ENCODE measurements at regions not wholly inside any gene's neighbourhood (a gene's known extent, or its start where the extent isn't known, plus 50 kb on each side); places are given as distances from the start of the nearest gene placed in this dataset.
"Not testable (repeated sequence)": the region's sequence is repeated elsewhere in the genome, so short reads cannot be mapped to it uniquely, and the experiment has no call there.

DNA sequence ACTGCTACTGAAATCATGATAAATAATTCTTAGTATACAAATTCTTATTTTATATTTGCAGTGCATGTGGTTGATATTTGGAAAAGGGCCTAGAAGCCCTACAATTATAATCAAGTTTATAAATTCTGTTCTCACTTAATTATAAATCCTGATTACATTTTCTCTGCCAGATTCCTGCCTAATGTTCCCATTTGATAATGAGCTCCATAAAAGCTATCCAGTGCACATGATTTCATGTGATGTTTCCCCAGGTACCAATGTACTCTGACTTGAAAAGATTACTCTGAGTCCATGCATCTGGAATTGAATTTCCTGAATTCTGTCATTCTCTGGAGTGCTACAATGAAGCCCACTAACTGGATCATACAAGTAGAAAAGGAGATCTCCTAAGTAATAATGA, 292.2 kb downstream of the FRK start:
- H3K9me3 ChIP-seq (ENCODE audit: control insufficient read depth, insufficient read depth, low read length), result no peaks in the 10 kb centered on the region
- no peaks in the 10 kb centered on the region for H3K4me1 ChIP-seq (ENCODE audit: insufficient read depth, low read length)
- no peak overlapping the region for H3K9ac ChIP-seq (ENCODE audit: low read depth, low read length)
- no peaks in the 10 kb centered on the region for H3K36me3 ChIP-seq (ENCODE audit: insufficient read depth, low read length)

DNA sequence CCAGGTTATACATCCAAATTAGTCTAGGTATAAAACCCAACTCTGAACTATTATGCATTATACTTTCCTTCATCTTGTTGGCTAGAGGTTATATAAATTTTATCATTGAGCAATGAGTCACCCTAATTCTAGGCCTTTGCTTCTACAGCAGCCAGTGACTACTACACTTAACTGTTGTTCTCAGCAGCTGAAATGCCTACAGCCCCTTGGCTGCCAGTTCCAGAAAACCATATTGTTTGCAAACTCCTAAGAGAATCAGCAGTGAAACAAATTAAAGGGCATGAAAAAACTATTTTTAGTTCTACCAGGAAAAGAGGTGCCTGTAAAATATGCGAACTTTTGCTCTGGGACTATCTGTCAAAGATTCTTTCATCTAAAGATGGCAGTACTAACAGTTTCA, 292.8 kb downstream of the FRK start:
- no peaks in the 10 kb centered on the region for H3K9me3 ChIP-seq (ENCODE audit: control insufficient read depth, insufficient read depth, low read length)
- H3K4me1 ChIP-seq (ENCODE audit: insufficient read depth, low read length), result no peaks in the 10 kb centered on the region
- no peak overlapping the region for H3K9ac ChIP-seq (ENCODE audit: low read depth, low read length)
- H3K36me3 ChIP-seq (ENCODE audit: insufficient read depth, low read length), result no peaks in the 10 kb centered on the region

DNA sequence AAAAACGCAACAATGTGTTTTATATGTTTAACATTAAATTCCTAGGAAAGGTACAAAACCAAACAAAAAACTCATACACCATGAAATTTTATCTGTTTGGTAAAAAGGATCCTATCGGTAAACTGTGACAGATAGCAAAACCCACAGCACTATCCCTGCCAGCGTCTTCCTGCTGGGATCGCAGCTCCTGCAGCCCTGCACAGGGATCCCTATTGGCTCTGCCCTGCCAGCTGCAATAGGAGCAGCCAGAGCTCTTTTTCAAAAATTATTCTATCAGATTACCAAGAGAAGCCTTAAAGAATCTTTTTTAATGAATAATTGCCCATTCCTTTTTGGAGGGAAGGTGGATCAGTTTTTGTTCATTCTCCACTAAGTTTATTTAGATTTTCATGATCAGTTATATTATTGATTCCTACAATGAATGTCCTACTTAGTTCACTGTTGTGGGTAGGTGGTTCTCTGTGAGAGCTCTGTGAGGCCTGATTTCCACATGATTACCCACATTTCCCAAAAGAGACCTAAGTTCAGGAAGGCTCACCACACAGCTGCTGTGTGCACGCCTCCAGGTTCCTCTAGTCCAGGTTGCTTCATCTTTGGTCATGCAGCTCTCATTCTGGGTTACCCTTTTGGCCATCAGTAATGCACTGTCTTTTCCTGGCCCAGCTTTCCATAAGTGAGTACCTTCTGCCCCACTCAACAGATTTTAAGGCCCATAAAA, 293.8 kb downstream of the FRK start:
- H3K4me1 ChIP-seq (ENCODE audit: insufficient read depth, low read length), result no peaks in the 10 kb centered on the region
- no peak overlapping the region for H3K9ac ChIP-seq (ENCODE audit: low read depth, low read length)
- no peaks in the 10 kb centered on the region for H3K9me3 ChIP-seq (ENCODE audit: control insufficient read depth, insufficient read depth, low read length)
- H3K36me3 ChIP-seq (ENCODE audit: insufficient read depth, low read length), result no peaks in the 10 kb centered on the region

DNA sequence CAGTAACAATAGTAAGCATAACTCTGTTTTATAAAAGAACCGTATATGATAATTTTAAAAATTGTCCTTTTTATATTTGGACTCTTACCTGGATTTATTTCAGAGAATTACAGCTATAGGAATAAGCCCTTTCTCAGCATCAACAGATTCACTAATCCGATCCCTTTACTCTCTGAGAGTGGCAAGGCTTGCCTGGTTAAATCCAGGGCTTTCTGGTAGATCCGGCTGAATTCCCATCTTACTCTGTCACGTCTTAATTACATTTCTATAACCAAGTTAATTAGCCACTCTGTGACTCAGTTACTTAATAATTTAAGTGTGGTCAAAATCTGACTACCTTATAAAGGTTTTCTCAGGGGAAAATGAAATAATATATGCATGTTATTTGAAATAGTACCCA, 294.7 kb downstream of the FRK start:
- no peaks in the 10 kb centered on the region for H3K36me3 ChIP-seq (ENCODE audit: insufficient read depth, low read length)
- H3K4me1 ChIP-seq (ENCODE audit: insufficient read depth, low read length), result no peaks in the 10 kb centered on the region
- no peak overlapping the region for H3K9ac ChIP-seq (ENCODE audit: low read depth, low read length)
- H3K9me3 ChIP-seq (ENCODE audit: control insufficient read depth, insufficient read depth, low read length), result no peaks in the 10 kb centered on the region

DNA sequence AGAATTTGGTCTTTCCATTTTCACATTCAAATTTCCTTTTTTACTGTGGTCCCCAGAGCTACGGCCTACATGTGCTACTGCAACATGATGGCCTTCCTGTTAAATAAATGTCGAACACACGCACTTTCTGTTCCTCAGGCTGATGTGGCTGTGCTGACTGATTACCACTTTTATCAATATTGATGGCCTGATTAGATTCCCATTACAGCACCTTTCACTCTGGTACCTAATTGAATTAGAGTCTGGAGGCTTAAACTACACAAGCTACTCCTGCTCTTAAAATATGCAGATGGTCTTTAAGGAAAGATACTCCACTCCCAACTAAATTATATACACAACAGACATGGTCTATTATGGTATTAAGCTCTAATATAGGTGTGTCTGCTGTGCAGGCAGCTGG, 301.6 kb downstream of the FRK start:
- H3K36me3 ChIP-seq (ENCODE audit: insufficient read depth, low read length), result no peaks in the 10 kb centered on the region
- no peaks in the 10 kb centered on the region for H3K9me3 ChIP-seq (ENCODE audit: control insufficient read depth, insufficient read depth, low read length)
- H3K9ac ChIP-seq (ENCODE audit: low read depth, low read length), result no peak overlapping the region
- no peaks in the 10 kb centered on the region for H3K4me1 ChIP-seq (ENCODE audit: insufficient read depth, low read length)

DNA sequence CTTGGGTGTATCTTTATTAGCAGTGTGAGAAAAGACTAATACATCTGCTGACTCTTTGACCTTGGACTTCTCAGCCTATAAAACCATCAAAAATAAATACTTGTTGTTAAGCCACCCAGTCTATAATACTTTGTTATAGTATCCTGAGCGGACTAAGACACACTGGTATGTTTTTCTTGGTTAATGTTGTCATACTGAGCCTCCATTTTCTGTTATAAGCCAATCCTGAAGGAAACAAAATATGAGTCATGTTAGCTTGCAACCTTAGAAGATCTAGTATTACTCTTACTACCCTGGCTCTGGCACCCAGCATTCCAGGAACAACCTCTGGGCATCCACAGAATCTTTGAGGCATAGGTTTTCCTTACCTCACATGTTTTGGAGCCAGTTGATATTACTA, 307.2 kb downstream of the FRK start:
- Histone ChIP-seq H3K9ac (ENCODE audit: low read depth, low read length) (no peak overlapping the region), H3K4me1 (ENCODE audit: insufficient read depth, low read length) (no peaks in the 10 kb centered on the region), H3K36me3 (ENCODE audit: insufficient read depth, low read length) (no peaks in the 10 kb centered on the region), H3K9me3 (ENCODE audit: control insufficient read depth, insufficient read depth, low read length) (no peaks in the 10 kb centered on the region)

DNA sequence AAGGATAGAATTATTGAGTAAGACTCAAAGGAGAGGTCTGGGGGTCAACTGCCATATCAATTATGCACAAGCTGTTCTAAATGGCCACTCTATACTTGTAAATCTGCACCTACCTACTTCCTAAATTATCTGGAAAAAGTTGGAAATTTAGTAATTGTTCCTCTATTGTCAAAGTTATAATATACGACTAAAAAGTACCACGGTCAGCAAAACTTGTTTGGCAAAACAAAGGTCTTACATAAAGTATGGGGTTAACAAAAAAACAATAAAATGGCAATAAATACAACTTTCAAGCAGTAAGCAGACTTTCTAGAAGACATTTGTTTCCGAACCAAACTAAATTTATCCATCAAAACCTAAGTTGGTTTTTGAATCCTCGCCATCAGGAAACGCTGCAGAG, 309.7 kb downstream of the FRK start:
- Histone ChIP-seq H3K4me1 (ENCODE audit: insufficient read depth, low read length) (no peaks in the 10 kb centered on the region), H3K9ac (ENCODE audit: low read depth, low read length) (no peak overlapping the region), H3K9me3 (ENCODE audit: control insufficient read depth, insufficient read depth, low read length) (no peaks in the 10 kb centered on the region), H3K36me3 (ENCODE audit: insufficient read depth, low read length) (no peaks in the 10 kb centered on the region)

DNA sequence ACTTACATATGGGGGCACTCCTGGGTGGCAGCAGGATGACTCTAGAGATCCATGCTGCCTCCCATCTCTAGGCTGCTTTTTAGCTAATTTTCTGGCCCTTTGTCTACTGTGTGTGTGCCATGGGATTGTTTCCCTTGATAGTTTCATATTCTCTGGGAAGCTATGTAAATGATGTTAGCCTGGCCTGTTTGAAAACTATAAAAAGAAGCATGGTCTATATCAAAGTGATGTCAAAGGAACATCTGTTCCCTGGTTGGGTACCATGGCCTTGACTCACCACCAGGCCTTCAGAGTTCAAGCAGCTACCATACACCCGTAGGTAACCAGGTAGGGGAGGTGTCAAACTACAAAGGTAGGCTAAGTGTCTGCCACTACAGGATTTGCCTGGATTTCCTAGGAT, 310.4 kb downstream of the FRK start:
- H3K36me3 ChIP-seq (ENCODE audit: insufficient read depth, low read length), result no peaks in the 10 kb centered on the region

DNA sequence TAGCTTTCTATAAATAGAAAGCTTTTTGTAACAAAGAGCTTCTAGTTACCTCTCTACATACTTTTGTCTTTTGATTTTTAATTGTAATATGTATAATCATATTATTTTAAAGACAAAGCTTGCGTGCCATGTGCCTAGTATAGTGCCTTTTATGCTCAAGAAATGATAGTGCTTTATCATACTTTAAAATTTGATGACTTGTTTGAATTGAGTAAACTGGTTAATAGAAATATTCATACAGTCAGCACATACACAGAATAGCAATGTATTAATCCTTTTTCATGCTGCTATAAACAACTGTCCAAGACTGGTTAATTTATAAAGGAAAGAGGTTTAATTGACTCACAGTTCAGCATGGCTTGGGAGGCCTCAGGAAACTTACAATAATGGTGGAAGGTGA, 313.0 kb downstream of the FRK start:
- no peak overlapping the region for H3K9ac ChIP-seq (ENCODE audit: low read depth, low read length)
- H3K36me3 ChIP-seq (ENCODE audit: insufficient read depth, low read length), result no peaks in the 10 kb centered on the region
- no peaks in the 10 kb centered on the region for H3K4me1 ChIP-seq (ENCODE audit: insufficient read depth, low read length)

More for the DNA sequence above, 310.4 kb downstream of the FRK start:
- Histone ChIP-seq H3K9ac (ENCODE audit: low read depth, low read length) (no peak overlapping the region), H3K9me3 (ENCODE audit: control insufficient read depth, insufficient read depth, low read length) (no peaks in the 10 kb centered on the region), H3K4me1 (ENCODE audit: insufficient read depth, low read length) (no peaks in the 10 kb centered on the region)

DNA sequence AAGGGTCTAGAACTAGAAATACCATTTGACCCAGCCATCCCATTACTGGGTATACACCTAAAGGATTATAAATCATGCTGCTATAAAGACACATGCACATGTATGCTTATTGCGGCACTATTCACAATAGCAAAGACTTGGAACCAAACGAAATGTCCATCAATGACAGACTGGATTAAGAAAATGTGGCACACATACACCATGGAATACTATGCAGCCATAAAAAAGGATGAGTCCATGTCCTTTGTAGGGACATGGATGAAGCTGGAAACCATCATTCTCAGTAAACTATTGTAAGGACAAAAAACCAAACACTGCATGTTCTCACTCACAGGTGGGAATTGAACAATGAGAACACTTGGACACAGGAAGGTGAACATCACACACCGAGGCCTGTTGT, 314.1 kb downstream of the FRK start:
- H3K4me1 ChIP-seq (ENCODE audit: insufficient read depth, low read length); H3K36me3 ChIP-seq (ENCODE audit: insufficient read depth, low read length); H3K9me3 ChIP-seq (ENCODE audit: control insufficient read depth, insufficient read depth, low read length); H3K9ac ChIP-seq (ENCODE audit: low read depth, low read length): not testable (repeated sequence)

More for the DNA sequence above, 313.0 kb downstream of the FRK start:
- no peaks in the 10 kb centered on the region for H3K9me3 ChIP-seq (ENCODE audit: control insufficient read depth, insufficient read depth, low read length)

DNA sequence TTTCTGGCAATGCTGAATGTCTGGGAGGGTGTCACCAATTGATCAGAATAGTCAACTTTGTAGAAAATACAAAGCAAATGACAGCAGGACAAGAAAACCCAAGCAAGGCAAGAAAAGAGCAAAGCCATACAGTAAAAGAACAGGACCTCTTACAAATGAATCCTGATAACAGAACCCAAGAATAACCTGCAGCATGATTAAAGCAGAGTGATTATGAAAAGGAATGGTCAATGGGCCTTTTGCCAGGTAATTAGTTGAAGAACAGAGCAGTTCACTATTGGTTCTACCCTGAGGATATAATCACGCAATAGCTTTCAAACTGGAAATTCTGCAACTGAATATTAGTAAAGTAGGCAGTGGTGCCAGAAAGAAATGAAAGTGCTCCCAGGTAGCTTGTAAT, 319.8 kb downstream of the FRK start:
- Histone ChIP-seq H3K9me3 (ENCODE audit: control insufficient read depth, insufficient read depth, low read length) (no peaks in the 10 kb centered on the region), H3K9ac (ENCODE audit: low read depth, low read length) (no peak overlapping the region), H3K36me3 (ENCODE audit: insufficient read depth, low read length) (no peaks in the 10 kb centered on the region), H3K4me1 (ENCODE audit: insufficient read depth, low read length) (no peaks in the 10 kb centered on the region)

DNA sequence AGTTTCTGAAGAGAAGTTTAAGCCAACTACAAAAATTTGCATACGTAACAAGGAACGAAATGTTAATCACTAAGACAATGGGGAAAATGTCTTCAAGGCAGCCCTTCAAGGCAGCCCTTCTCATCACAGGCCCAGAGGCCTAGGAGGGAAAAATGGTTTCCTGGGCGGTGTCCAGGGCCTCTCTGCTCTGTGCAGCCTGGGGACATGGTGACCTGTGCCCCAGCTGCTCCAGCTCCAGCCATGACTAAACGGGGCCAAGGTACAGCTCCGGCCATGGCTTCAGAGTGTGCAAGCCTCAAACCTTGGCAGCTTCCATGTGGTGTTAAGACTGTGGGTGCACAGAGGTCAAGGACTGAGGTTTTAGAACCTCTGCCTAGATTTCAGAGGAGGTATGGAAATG, 325.1 kb downstream of the FRK start:
- H3K36me3 ChIP-seq (ENCODE audit: insufficient read depth, low read length), result no peaks in the 10 kb centered on the region
- peaks cover 4% of the 10 kb centered on the region; the same call in 1 of the 2 replicates for H3K9me3 ChIP-seq (ENCODE audit: control insufficient read depth, insufficient read depth, low read length)
- no peak overlapping the region for H3K9ac ChIP-seq (ENCODE audit: low read depth, low read length)
- no peaks in the 10 kb centered on the region for H3K4me1 ChIP-seq (ENCODE audit: insufficient read depth, low read length)

DNA sequence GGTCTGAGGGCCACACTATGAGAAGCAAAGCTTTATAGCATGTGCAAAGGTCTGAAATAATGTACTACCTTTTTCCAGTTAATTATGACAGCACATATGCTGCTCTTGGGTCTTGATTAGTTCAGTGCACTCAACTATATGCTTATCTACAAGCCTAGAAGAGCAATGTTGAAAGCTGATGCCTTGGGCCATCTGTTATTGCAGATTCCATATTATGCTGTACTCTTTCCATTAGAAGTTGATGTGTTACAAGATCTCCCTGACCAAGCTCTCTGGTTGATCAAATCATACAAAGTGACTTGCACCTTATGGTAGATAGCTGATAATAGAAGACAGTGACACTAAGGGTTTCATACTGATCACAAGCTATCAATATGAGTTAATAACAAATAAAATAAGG, 327.3 kb downstream of the FRK start:
- Histone ChIP-seq H3K4me1 (ENCODE audit: insufficient read depth, low read length) (no peaks in the 10 kb centered on the region), H3K9ac (ENCODE audit: low read depth, low read length) (no peak overlapping the region), H3K9me3 (ENCODE audit: control insufficient read depth, insufficient read depth, low read length) (peaks cover 4% of the 10 kb centered on the region; the same call in 1 of the 2 replicates), H3K36me3 (ENCODE audit: insufficient read depth, low read length) (no peaks in the 10 kb centered on the region)

DNA sequence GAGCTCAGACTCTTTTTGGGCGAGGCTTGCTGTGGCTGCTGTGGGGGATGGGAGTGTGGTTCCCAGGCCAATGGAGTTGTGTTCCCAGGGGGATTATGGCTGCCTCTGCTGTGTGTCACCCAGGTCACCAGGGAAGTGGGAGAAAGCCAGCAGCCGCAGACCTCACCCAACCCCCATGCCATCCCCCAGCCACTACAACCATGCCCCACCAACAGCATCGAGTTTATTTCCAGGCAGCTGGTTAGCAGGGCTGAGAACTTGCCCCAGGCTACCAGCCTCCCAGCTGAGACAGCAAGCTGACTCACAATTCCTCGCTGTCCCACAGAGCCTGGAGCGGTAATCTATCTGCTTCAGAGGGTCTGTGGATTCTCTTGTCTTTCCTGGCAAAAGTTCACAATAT, 331.7 kb downstream of the FRK start:
- Histone ChIP-seq H3K4me1 (ENCODE audit: insufficient read depth, low read length) (no peaks in the 10 kb centered on the region), H3K9me3 (ENCODE audit: control insufficient read depth, insufficient read depth, low read length) (no peaks in the 10 kb centered on the region), H3K9ac (ENCODE audit: low read depth, low read length) (no peak overlapping the region), H3K36me3 (ENCODE audit: insufficient read depth, low read length) (no peaks in the 10 kb centered on the region)

DNA sequence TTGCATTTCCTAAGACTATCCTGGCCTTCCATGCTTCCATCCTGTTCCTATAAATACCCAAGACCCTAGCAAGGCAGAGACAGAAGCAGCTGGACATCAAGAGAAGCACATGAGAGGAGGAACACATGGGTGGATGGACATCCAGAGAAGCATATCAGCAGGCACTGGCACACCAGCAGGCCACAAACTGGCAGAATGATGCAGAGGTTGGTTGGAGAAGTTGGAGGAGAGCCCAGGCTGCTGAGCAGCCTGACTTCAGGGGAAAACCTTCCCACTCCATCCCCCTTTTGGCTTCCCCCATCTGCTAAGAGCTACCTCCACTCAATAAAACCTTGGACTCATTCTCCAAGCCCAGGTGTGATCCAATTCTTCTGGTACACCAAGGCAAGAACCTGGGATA, 332.5 kb downstream of the FRK start:
- Histone ChIP-seq H3K4me1 (ENCODE audit: insufficient read depth, low read length) (no peaks in the 10 kb centered on the region), H3K36me3 (ENCODE audit: insufficient read depth, low read length) (no peaks in the 10 kb centered on the region), H3K9me3 (ENCODE audit: control insufficient read depth, insufficient read depth, low read length) (no peaks in the 10 kb centered on the region), H3K9ac (ENCODE audit: low read depth, low read length) (no peak overlapping the region)

DNA sequence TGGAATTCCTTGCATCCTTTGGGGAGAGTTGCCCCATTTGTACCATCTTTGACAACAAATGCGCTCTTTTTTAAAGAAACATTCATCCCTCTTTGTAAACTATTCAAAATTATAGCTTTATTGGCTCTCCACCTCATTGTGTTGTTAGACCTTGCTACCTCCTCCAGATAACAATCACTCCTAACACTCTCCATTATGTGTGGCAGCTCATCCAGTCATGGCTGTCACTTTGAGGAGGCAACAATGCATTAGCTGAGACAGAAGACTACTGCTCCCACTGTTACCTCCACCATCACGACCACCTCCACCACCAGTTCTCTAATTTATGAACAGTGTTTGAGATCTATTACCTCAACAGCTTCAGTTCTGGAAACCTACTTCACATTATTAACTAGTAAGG, 339.1 kb downstream of the FRK start:
- no peak overlapping the region for H3K9ac ChIP-seq (ENCODE audit: low read depth, low read length)
- no peaks in the 10 kb centered on the region for H3K4me1 ChIP-seq (ENCODE audit: insufficient read depth, low read length)
- H3K9me3 ChIP-seq (ENCODE audit: control insufficient read depth, insufficient read depth, low read length), result no peaks in the 10 kb centered on the region
- no peaks in the 10 kb centered on the region; the same call in 1 of the 2 replicates for H3K36me3 ChIP-seq (ENCODE audit: insufficient read depth, low read length)
